Esophagus squamous epithelium (tissue), 5 donors: ENCODE measurements at regions not wholly inside any gene's neighbourhood (a gene's known extent, or its start where the extent isn't known, plus 50 kb on each side); places are given as distances from the start of the nearest gene placed in this dataset.

Experiments used
- DNase-seq: peaks from one replicate; lab custom pipeline; 2025; lab: John Stamatoyannopoulos, UW
- H3K27ac ChIP-seq, 4 donors: fragments of 200-600 bp; sonication (generic); one replicate each; pipeline ENCODE4 v1.5.1; 2016 to 2019; ENCODE audit warnings: mild to moderate bottlenecking in 1 of 4
- H3K27me3 ChIP-seq, 4 donors: fragments of 200-600 bp; sonication (generic); 1 replicate in 3 of 4; 2 replicates in 1 of 4; pipeline versions ENCODE4 v1.5.1 to v1.6.0; 2017 to 2021; ENCODE audit warnings: antibody characterized with exemption in 1 of 4
- H3K36me3 ChIP-seq, 3 donors: fragments of 200-600 bp; sonication (generic); one replicate each; pipeline ENCODE4 v1.5.1; 2016 to 2019
- H3K4me1 ChIP-seq, 3 donors: fragments of 200-600 bp; sonication (generic); one replicate each; pipeline ENCODE4 v1.5.1; 2017 to 2019
- H3K4me3 ChIP-seq, 4 donors: fragments of 200-600 bp; sonication (generic); 1 replicate in 3 of 4; 2 replicates in 1 of 4; pipeline ENCODE4 v1.5.1; 2016 to 2019; ENCODE audit warnings: mild to moderate bottlenecking in 2 of 4, moderate library complexity in 1 of 4
- H3K9me3 ChIP-seq, 3 donors: fragments of 200-600 bp; sonication (generic); one replicate each; pipeline ENCODE4 v1.5.1; 2016 to 2019
- CTCF ChIP-seq, 6 experiments: fragments of 450-650 bp in 4 of 6; fragments of 200-600 bp in 2 of 6; sonication (generic) in 2 of 6; IDR thresholded peaks; one replicate each; pipeline ENCODE4 v1.5.1; 2016 to 2019; ENCODE audit warnings: antibody characterized with exemption in 6 of 6, mild to moderate bottlenecking in 4 of 6, moderate library complexity in 4 of 6
- POLR2A ChIP-seq, 4 donors: fragments of 450-650 bp; IDR thresholded peaks; one replicate each; pipeline ENCODE4 v1.6.1; 2017; ENCODE audit warnings: antibody characterized with exemption in 4 of 4, mild to moderate bottlenecking in 4 of 4, moderate library complexity in 3 of 4
- WGBS, 2 donors: methylation state at CpG; one replicate each; pipeline ENCODE4 v1.1.5; 2018; 5-methylcytosine and 5-hydroxymethylcytosine counted together
- intact Hi-C: fragments of 100-400 bp; cut with DNase I; formaldehyde crosslinking; loops from one replicate; pipeline ENCODE4 v1.15.0; 2022
- donor health status: DM: yes; HTN: yes; CAD: no.

GRCh38 chr1:5331101-5331500 lies 661.1 kb downstream of the NPHP4 start:
- peaks cover 0 to 40% (median 0%) of the 10 kb centered on the region in 4 donors for H3K27me3 ChIP-seq
- H3K27ac ChIP-seq, result no peak overlapping the region
- no peaks in the 10 kb centered on the region for H3K36me3 ChIP-seq
- no peak overlapping the region for H3K4me3 ChIP-seq
- WGBS, 2 donors, result 58 to 79% methylated on average over 5 to 6 of the region's 6 CpGs
- no peaks in the 10 kb centered on the region for H3K4me1 ChIP-seq
- no peak for DNase-seq
- intact Hi-C loops, result no loop called here
- peaks cover 0 to 10% (median 3%) of the 10 kb centered on the region in 3 donors for H3K9me3 ChIP-seq
- TF ChIP-seq POLR2A (IDR thresholded peaks at IDR 0.05), result no peak
- TF ChIP-seq CTCF (IDR thresholded peaks at IDR 0.05), result no peak

- no peak for DNase-seq
- H3K27me3 ChIP-seq, result peaks cover 0 to 43% (median 0%) of the 10 kb centered on the region in 4 donors
- H3K4me3 ChIP-seq, result no peak overlapping the region
- no peaks in the 10 kb centered on the region for H3K4me1 ChIP-seq
- H3K27ac ChIP-seq, result no peak overlapping the region
- peaks cover 0 to 10% (median 3%) of the 10 kb centered on the region in 3 donors for H3K9me3 ChIP-seq
- intact Hi-C loops, result no loop called here
- 73 to 77% methylated on average over 5 to 6 of the region's 6 CpGs for WGBS, 2 donors
- no peaks in the 10 kb centered on the region for H3K36me3 ChIP-seq
- no peak for TF ChIP-seq POLR2A (IDR thresholded peaks at IDR 0.05)
- TF ChIP-seq CTCF (IDR thresholded peaks at IDR 0.05), result no peak
Measured at GRCh38 chr1:5329068-5329739, 663.0 kb downstream of the NPHP4 start.

DNA sequence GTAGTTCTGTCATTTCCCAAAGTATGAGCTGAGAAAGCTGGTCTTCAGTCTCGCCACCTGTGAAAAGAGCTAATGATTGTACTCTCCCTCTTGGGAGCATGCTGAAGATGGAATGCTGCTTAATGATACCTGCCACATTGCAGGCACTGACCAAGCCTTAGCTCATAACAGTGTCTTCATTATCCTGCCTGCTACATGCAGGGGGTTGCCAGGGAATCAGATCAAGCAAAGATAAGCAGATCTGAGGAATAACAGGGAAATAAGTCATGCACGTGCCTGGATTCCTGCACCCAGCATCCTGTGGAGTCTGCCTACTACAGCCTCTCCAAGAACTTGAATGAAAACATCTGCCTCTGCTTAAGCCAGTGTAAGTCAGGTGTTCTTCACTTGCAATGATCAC lies 667.3 kb downstream of the NPHP4 start:
- no peaks in the 10 kb centered on the region for H3K36me3 ChIP-seq
- H3K4me1 ChIP-seq, result no peaks in the 10 kb centered on the region
- no peak for DNase-seq
- H3K27ac ChIP-seq, result no peak overlapping the region
- H3K27me3 ChIP-seq, result peaks cover 0 to 28% (median 0%) of the 10 kb centered on the region in 4 donors
- peaks cover 0 to 16% (median 3%) of the 10 kb centered on the region in 3 donors for H3K9me3 ChIP-seq
- TF ChIP-seq CTCF (IDR thresholded peaks at IDR 0.05) (no peak), POLR2A (IDR thresholded peaks at IDR 0.05) (no peak)
- H3K4me3 ChIP-seq, result no peak overlapping the region
- intact Hi-C loops, result no loop called here
- 59 to 64% methylated on average over 1 to 2 of the region's 2 CpGs for WGBS, 2 donors

GRCh38 chr1:5318143-5318816 lies 663.9 kb downstream of the AJAP1 start:
- TF ChIP-seq CTCF (IDR thresholded peaks at IDR 0.05) (no peak), POLR2A (IDR thresholded peaks at IDR 0.05) (no peak)
- 72 to 73% methylated on average over 12 to 15 of the region's 15 CpGs for WGBS, 2 donors
- Histone ChIP-seq H3K4me3 (no peak overlapping the region), H3K9me3 (peaks cover 0 to 6% (median 0%) of the 10 kb centered on the region in 3 donors), H3K27ac (no peak overlapping the region), H3K27me3 (peaks cover 0 to 57% (median 0%) of the 10 kb centered on the region in 4 donors), H3K36me3 (no peaks in the 10 kb centered on the region), H3K4me1 (no peaks in the 10 kb centered on the region)
- intact Hi-C loops, result no loop called here
- no peak for DNase-seq

DNA sequence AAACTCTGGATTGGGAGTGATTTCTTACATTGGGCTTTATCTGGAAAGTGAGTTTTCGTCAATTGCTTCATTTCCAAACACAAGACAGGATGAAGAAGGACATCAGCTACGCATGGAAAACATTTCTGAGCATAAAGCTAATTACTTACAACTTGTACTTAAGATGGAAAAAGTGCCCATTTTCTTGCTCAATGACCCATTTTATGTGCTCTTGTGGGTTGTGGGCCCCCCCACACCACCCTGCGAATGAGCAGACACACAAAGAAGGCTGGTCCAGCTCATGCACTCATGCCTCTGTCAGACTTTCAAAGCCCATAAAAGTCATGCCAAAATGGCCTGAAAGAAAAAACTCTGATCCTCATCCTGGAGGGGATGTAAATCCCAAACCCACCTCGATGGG lies 663.0 kb downstream of the AJAP1 start:
- Histone ChIP-seq H3K4me3 (no peak overlapping the region), H3K36me3 (no peaks in the 10 kb centered on the region), H3K27me3 (peaks cover 0 to 66% (median 0%) of the 10 kb centered on the region in 4 donors), H3K9me3 (peaks cover 0 to 6% (median 0%) of the 10 kb centered on the region in 3 donors), H3K4me1 (no peaks in the 10 kb centered on the region), H3K27ac (no peak overlapping the region)
- intact Hi-C loops, result no loop called here
- WGBS, 2 donors, result 60 to 71% methylated on average over 4 of the region's 4 CpGs
- no peak for DNase-seq
- no peak for TF ChIP-seq CTCF (IDR thresholded peaks at IDR 0.05)
- TF ChIP-seq POLR2A (IDR thresholded peaks at IDR 0.05), result no peak
